OCI-LY3 (cell line): ENCODE measurements at regions not wholly inside any gene's neighbourhood (a gene's known extent, or its start where the extent isn't known, plus 50 kb on each side); places are given as distances from the start of the nearest gene placed in this dataset.

Experiments
- CTCF ChIP-seq: fragments of 200-600, 300-600 bp; sonication (generic); IDR thresholded peaks from 2 replicates; pipeline ENCODE4 v1.5.1; 2014; ENCODE audit warnings: antibody characterized with exemption, low read length, low read depth
- EZH2phosphoT487 ChIP-seq: fragments of 200-600 bp; shearing (Covaris generic); IDR thresholded peaks from 2 replicates; pipeline ENCODE4 v1.6.1; 2018; ENCODE audit warnings: antibody characterized with exemption, mixed run types, low read depth

GRCh38 chr11:22069844-22070243 lies 123.0 kb upstream of the ANO5 start:
- TF ChIP-seq EZH2phosphoT487, result no peak
- TF ChIP-seq CTCF, result no peak
